HG02970 (cell line): ENCODE measurements at regions not wholly inside any gene's neighbourhood (a gene's known extent, or its start where the extent isn't known, plus 50 kb on each side); places are given as distances from the start of the nearest gene placed in this dataset.

ENCODE experiments used
- ATAC-seq: cut with Tn5 transposase; IDR thresholded peaks from one replicate; pipeline ENCODE4 v1.9.1; 2021; ENCODE audit warnings: mild to moderate bottlenecking, moderate library complexity, moderate number of reproducible peaks; ENCODE audit not compliant: unreplicated experiment, low FRiP score

DNA sequence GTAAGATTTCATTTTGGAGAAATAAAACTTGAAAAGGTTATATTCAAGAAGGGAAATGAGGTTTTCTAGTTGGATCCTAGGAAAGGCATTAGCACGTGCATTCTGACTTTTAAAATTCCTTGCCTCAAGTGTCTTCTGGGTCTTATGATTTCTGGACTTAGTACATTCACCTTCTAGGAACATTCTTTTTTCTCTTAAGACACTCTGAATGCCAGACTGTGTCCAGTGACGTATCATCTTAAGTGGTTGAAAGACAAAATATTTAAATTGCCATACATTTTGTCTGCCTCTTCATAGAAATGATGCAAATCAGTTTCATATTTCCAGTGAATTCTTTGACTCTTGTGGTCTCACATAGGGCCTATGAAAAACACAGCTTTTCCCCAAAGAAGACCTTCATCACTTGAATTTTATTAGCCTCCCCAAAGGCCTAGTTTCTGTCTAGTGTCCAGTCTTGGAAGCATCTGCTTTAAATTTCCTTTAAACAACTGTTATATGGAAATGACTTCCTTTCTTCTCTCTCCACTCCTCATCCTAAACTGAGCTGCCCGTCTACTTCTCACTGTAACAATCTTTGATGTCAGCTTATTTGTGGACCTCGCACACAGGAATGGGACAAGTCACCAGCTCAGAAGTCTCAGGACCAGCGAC, 187.2 kb downstream of the HLX start:
- ATAC-seq, result no peak

DNA sequence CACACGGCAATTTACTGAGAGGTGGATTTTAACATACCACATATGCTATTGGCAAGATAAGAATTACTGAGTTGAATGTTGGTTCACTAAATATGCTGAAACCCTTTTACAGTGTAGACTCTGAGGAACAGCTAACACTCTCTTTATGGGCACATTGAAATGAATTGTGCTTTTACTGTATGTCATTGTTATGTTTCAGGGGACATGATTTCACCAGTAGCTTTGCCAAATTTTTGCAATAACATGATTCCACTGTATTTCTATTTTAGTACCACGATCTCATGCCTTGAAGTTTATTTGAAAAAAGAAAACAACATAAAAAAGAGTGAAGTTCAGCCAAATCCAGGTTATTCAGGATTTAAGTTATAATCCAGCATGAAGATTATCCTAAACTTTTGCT, 188.5 kb downstream of the HLX start:
- no peak for ATAC-seq

DNA sequence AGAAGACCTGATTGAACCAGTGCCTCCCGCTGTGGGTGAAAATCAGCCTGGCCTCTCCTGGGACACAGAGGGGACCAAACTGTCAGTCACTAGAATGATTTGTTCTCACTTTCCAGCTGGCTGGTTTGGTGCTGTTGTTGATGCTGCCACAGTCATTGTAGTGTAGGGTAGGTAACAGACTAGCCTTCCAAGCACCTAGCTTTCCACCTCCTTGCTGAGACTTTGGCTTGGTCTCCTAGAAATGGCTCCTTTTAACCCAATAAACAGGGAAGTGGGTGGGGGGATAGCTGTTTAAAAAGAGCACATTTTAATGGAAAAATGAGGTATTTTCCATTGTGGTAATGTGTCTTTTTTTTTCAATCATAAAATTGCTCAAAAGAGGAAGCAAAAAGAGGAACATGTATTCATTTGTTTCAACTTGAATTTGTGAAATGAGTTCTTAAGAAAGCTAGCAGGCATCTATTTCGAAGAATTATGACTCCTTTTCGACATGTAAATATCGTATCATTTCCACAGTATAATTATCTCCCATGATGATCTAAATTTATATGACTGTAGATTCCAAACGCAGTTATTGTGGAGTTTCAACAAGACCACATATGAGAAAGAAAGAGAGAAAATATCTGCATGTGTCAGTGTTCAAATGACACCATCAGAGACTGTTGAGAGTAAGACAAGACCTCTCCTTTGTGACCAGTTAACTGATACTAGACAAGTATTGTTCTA, 190.1 kb downstream of the HLX start:
- peak; percentile 93 for ATAC-seq

DNA sequence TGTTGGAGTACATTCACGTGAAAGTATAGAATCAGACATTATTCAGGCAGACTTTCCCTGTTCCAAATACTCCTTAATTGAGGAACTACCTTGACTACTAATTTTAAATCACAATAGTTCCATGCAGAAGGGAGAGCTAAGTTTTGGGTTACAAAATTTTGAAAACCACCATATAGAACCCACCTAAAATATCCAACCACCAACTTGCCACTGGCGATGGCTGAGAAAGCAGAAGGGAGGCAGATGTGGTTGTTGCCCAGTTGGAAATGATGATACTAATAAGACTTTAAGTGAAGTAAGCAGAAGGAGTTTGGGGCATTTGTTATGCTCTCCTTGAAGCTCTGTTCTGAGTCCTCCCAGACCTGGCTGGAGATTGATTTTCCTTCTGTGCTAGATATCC, 190.7 kb downstream of the HLX start:
- ATAC-seq, result no peak

DNA sequence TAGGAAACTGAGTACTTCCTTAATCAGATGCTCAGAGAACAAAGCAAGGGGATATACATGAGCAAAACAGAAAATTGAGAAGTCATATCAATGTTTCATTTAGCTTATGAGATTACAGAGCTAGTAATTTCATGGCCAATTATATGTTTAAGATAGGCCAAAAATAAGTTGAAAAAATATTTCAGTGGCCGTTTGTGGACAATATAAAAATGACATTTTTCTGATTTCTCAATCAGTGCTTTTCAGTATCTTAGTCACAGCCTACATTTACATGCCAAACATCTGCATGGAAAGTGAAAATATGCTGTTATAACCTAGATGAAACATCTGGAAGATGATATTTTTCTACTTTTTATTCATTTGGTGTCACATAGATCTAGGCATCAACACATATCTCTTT, 192.5 kb downstream of the HLX start:
- no peak for ATAC-seq

DNA sequence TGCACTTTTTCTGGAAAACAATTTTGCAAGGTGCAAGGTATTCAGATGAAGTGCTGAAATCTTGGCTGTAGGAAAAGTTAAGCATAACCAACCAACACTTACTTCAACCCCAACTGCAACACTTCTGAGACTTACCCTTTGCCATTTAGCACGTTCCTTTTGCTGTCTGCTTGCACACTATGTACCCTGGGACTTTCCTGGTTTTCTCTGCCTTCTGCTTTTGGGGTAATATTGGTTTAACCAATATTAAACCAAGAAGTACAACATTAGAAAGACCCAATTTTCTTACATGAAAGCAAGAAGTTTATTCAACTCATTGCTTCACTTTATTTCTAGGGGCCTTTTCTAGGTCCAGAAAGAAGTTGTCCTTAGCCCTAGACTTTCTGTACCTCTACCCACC, 193.0 kb downstream of the HLX start:
- ATAC-seq, result no peak

DNA sequence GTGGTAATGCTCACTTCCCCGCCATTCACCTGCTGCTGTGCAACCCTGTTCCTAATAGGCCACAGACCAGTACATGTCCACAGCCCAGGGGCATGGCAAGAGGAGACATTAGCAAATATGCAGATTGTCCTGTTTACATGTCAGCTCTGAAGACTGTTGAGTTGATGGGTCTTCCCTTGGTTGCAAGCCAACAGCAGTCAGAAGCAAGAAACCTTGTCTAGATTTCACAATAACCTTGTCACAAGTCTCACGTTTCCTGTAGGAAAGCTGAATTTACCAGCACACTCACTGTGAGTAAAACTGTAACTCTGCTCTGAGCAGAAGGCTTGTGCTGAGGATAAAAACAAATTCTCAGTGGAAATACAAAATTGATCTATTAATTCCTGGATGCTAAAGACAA, 195.1 kb downstream of the HLX start:
- no peak for ATAC-seq

DNA sequence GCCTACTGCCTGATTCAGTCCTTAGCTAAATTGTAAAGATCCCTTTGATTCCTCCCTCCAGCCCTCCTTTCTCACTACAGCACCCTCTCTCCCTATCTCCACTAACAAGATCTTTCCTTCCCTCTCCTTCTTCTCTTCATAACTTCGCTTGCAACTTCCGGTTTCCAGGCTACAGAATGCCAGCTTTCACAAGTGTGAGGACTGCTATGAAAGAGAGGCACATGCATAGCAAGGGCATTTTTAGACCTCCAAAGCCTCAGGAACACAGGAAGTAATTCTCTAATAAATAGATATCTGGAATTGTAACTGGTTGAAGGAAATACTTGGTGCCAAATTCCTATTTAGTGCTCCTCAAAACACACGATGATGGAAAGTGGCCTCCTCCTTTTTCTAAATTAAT, 196.7 kb downstream of the HLX start:
- ATAC-seq, result no peak

DNA sequence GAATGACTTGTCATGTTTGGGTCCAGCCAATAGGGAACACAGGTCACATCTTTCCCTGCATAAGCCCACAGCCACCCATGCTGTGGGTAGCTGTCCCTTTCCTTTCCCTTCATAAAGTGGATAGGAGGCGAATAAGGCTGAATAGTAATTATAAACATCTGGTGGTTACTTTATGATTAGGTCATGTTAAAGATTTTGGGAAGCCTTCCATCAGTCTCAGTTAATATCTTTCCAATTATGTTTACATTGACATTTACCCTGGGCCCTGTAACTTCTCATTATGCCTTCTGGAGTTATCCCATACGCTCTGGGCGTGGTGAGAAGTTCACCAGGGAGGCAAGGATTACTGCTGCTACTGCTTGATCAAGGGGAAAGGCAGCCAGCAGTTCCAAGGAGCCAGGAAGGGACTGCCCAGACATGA, 197.2 kb downstream of the HLX start:
- ATAC-seq, result no peak

DNA sequence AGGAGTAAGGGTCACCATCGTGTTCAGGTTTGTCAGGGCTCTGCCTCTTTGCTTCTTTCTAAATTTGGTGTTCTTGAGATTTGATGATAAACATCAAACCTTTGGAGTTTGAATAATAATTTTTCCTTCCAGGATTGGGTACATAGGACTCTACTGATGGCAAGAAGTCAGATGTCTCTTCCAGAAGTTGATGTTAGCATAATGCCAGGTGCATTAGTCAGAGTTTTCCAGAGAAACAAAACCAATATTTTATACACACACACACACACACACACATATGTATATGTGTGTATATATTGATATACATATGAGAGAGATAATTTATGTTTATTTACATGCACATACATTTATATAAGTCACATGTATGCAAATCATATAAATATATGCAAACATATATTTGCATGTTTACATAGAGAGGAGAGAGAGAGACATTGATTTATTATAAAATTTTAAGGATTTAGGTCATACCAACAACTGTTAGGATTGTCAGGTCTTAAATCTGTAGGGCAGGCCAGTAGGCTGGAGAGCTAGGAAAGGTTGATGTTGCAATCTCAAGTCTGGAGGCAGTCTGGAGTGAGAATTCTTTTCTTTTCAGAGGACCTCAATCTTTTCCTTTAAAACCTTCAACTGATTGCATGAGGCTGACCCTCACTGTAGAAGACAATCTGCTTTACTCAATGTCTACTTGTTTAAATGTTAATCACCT, 199.2 kb downstream of the HLX start:
- no peak for ATAC-seq

DNA sequence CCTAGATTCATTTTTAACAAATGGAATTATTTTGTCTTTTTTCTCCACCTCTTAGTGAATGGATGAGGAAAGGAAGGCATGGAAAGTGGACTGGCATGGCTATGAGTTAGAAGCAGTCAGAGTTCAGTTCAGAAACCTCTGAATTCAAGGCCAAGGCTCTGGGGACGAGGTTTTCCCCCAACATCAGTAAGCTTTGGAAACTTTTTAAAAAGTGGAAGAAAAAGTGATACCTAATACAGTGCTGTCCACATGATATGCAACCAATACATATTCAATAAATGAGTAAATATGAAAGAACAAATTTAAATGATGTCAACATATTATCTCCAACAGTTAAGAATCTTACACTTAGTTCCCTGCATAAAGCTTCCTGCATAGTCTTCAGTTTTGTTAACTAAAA, 204.7 kb downstream of the HLX start:
- ATAC-seq, result no peak

DNA sequence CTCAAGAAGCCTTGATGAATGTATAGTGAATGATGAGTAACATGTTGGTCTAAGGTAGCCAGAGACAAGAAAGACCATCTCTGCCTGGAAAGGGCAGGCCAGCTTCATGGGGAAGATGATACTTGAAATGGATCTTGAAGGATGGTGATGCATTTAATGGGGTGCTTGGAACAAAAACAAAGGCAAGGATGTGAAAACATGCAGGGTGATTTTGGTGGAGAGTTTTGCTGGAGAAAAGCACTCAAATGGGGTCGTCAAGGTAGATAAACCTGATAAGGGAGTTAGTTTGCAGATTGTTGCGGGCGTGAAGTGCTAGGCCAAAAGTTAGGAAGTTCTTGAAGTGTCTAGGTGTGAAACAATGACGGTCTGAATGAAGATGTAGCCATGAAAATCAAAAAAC, 205.4 kb downstream of the HLX start:
- ATAC-seq, result no peak

DNA sequence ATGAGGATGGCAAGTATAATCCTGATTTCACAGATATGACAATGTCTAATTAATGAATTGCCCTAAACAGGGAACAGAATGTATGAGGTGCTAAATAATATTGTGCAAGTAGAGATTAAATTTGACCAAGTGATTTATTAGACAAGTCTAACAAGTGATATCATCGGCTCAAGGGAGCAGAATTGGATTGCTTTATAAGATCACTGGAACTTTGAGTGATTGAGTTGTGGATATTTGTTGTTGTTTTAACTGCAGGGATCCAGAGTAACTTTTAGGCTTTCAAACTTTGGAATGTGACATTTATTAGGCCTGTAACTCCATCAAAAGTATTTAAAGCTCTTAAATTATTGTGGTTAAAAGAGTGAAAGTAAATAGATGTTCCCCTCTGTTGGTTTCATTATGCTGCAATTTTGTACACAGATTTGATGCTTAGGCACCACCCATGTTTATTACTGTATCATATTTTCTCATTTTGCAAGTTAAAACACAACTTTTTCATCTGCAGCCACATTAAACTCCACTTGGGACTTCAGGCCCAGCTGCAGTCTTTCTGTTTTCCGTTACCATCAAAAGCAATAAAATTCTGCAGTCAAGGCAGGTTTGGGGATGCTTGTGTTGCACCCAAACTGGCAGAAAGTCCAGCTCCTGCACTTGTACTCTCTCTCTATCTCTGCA, 206.6 kb downstream of the HLX start:
- ATAC-seq, result no peak

DNA sequence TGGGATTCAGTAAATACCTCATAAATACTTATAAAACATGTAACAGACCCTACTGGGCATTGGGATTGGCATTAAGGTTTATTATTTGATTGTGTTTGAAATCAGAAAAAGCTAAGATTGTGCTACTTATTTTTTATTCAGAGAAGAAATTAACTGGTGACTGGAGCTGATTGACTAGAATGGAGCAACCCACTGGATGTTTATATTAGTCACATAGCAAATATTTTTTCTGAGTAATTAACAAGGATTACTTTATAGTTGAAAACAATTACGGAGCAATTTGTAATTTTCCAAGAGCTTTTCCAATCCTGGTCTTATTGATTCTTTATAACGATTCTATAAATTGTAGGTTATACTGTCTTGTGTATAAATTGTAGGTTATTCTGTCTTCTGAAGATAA, 208.7 kb downstream of the HLX start:
- ATAC-seq, result no peak

DNA sequence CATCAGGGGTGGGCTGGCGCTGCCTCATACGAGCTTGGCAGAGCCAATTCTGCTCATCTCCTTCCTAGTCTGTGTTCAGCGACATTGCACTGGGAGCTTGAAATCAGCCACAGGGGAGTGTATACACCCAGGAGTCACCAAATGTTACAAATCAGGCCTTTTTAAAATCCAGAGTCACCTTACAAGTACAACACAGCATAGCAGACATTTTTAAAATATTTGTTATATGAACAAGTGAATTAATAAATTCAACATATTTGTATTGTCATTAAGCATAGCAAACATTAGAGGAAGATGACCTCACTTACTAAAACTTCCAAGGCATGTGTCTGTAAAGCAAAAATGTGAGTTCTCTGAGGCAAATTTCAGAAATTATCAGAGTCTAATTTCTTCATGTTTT, 210.0 kb downstream of the HLX start:
- no peak for ATAC-seq

DNA sequence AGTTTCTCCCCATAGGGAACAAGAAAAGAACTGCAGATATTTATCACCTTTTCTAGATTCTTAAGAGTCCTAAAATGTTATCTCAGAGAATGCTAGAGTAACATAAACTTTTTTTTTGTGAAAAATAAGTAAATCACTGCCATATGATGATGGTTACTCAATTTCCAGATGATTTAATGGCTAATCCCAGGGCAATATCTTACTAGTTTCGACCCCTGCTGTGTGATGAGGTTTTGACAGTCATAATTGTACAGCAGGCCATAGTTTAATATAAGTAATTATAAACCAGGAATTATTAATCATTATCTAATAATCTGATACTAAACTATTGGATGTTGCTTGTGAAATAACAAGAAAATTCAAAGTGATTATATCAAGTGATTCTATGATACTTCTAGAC, 210.6 kb downstream of the HLX start:
- no peak for ATAC-seq

DNA sequence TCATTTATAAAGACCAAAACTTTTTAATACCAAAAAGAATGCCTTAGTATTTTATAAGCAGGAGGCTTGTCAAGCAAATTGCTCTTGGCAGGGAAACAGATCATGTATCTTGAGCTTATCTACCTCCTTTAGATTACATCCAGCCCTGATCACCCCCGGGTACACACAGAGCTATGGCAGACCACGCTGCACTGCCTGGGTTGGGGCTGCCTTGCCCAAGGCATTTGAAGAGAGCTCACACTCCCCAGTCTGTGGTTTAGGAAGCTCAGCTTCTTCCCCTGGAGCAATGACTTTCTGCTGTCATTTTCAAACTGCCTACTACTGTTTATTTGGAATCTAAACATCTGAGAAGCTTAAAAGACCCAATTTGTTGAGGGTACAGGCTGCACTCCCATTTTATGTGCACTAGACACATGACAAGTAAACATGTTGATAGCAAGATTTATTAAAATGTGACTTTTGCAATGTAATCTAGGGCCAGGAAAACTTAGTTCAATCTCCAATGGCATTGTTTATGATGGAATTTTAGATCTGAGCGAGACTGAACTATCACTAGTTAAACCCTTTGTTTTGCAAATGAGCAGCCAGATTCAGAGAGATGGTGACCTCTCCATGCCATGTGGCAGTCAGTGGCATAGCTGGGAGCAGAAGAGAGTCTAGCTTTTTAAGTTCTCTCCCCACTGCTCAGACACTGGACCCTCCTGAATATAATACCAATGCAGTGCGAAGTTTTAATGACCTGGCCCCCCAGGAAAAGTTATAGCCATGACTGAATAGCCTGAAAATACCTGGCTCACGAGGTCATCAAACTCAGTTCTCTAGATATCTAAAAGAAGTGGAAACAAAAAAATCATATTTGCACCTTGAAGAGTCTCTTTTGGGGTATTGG, 214.9 kb downstream of the HLX start:
- ATAC-seq, result no peak

DNA sequence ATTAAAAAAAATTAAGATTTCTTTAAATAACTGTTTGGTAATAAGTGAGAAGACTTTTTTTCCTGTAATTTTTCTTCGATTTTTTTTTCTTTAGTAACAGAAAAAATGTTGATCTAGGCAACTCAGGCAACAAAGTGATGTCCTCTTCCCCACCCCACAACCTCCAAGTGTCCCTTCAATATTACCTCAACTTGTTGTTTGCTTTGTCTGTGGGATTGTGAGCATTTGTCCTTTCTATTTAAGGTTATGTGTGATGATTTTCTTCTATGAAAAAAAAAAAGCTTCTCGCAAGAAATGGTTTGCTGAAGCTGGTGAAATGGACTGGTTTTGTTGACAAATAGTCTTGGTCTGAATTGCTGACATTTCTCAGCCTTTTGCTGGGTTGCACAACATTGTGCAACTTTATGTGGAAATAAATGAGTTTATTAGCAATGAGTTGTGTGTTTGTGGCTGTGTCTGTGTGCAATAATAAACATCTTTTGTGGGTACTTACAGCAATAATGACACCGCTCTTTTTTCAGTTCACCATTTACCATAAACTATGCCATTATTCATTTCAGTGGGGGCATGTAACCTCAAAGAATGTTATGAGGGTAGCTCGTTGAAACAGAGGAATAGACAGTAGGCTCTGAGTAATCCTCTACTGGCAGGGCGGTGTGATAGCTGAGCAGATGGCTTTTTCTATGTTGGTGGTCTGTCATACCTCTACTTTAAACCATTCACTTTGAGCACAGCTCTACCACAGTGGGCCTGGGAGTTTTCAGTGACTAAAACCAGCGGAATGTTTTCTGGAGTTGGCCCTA, 218.4 kb downstream of the HLX start:
- ATAC-seq, result no peak
